ENCODE measurements at regions not wholly inside any gene's neighbourhood (a gene's known extent, or its start where the extent isn't known, plus 50 kb on each side); places are given as distances from the start of the nearest gene placed in this dataset.

- no peak for TF ChIP-seq POLR2A (IDR thresholded peaks at IDR 0.05; ENCODE audit: low read length)
- no peak for TF ChIP-seq GATA1 (IDR thresholded peaks at IDR 0.05; ENCODE audit: low read depth, low read length)
These were observed 127.2 kb upstream of the ZNF366 start for GRCh38 chr5:72634444-72634843.
